ENCODE measurements at regions not wholly inside any gene's neighbourhood (a gene's known extent, or its start where the extent isn't known, plus 50 kb on each side); places are given as distances from the start of the nearest gene placed in this dataset.

GRCh38 chr5:141783005-141783946 lies 94.9 kb downstream of the PCDH1 start:
- Mint-ChIP-seq H3K27ac (no peak overlapping the region), H3K4me1 (ENCODE audit: low read depth) (no peaks in the 10 kb centered on the region), H3K9me3 (no peaks in the 10 kb centered on the region), H3K4me3 (no peak overlapping the region), H3K27me3 (ENCODE audit: insufficient read depth) (peaks cover 53% of the 10 kb centered on the region), H3K36me3 (ENCODE audit: low read depth) (no peaks in the 10 kb centered on the region)
- no peak for TF ChIP-seq CTCF (IDR thresholded peaks at IDR 0.05)
- DNase-seq = no peak

- Mint-ChIP-seq H3K27ac (no peak overlapping the region), H3K9me3 (no peaks in the 10 kb centered on the region), H3K27me3 (ENCODE audit: insufficient read depth) (peaks cover 52% of the 10 kb centered on the region), H3K4me1 (ENCODE audit: low read depth) (no peaks in the 10 kb centered on the region), H3K36me3 (ENCODE audit: low read depth) (no peaks in the 10 kb centered on the region), H3K4me3 (no peak overlapping the region)
- no peak for DNase-seq
- no peak for TF ChIP-seq CTCF (IDR thresholded peaks at IDR 0.05)
Observed at GRCh38 chr5:141781910-141782309, 96.3 kb downstream of the PCDH1 start.

GRCh38 chr5:141780952-141781781 lies 97.0 kb downstream of the PCDH1 start:
- peaks cover 55% of the 10 kb centered on the region for H3K27me3 Mint-ChIP-seq (ENCODE audit: insufficient read depth)
- H3K27ac Mint-ChIP-seq = no peak overlapping the region
- no peak for TF ChIP-seq CTCF (IDR thresholded peaks at IDR 0.05)
- no peaks in the 10 kb centered on the region for H3K4me1 Mint-ChIP-seq (ENCODE audit: low read depth)
- H3K36me3 Mint-ChIP-seq (ENCODE audit: low read depth) = no peaks in the 10 kb centered on the region
- no peaks in the 10 kb centered on the region for H3K9me3 Mint-ChIP-seq
- no peak overlapping the region for H3K4me3 Mint-ChIP-seq
- DNase-seq = no peak

GRCh38 chr5:141780240-141780951 lies 97.8 kb downstream of the PCDH1 start:
- Mint-ChIP-seq H3K27me3 (ENCODE audit: insufficient read depth) (peaks cover 63% of the 10 kb centered on the region), H3K4me3 (no peak overlapping the region), H3K36me3 (ENCODE audit: low read depth) (no peaks in the 10 kb centered on the region), H3K27ac (no peak overlapping the region), H3K9me3 (no peaks in the 10 kb centered on the region), H3K4me1 (ENCODE audit: low read depth) (no peaks in the 10 kb centered on the region)
- no peak for DNase-seq
- TF ChIP-seq CTCF (IDR thresholded peaks at IDR 0.05) = no peak

GRCh38 chr5:141779503-141779973 lies 97.5 kb upstream of the ARAP3 start:
- Mint-ChIP-seq H3K4me3 (no peak overlapping the region), H3K27me3 (ENCODE audit: insufficient read depth) (peaks cover 61% of the 10 kb centered on the region), H3K27ac (no peak overlapping the region), H3K36me3 (ENCODE audit: low read depth) (no peaks in the 10 kb centered on the region), H3K4me1 (ENCODE audit: low read depth) (no peaks in the 10 kb centered on the region), H3K9me3 (no peaks in the 10 kb centered on the region)
- no peak for TF ChIP-seq CTCF (IDR thresholded peaks at IDR 0.05)
- DNase-seq = no peak

Measured in HFFc6 (cell line).